GM23338 (cell line): ENCODE measurements at regions not wholly inside any gene's neighbourhood (a gene's known extent, or its start where the extent isn't known, plus 50 kb on each side); places are given as distances from the start of the nearest gene placed in this dataset.
"Not testable (repeated sequence)": the region's sequence is repeated elsewhere in the genome, so short reads cannot be mapped to it uniquely, and the experiment has no call there.

Experiments used
- CREB1 ChIP-seq: fragments of 250-450 bp; sonication (Bioruptor Pico); IDR thresholded peaks from 2 replicates; pipeline ENCODE4 v1.5.0; 2020; ENCODE audit warnings: low read depth, mild to moderate bottlenecking, moderate library complexity
- CTCF ChIP-seq, 2 experiments: fragments of 200-600 bp in 1 of 2; sonication (generic) in 1 of 2; conservative IDR thresholded peaks; 2 replicates each; pipeline versions ENCODE4 v1.5.1 to v1.6.1; 2016 to 2017; ENCODE audit warnings: antibody characterized with exemption in 2 of 2, low read depth in 2 of 2, mild to moderate bottlenecking in 2 of 2, moderate library complexity in 1 of 2
- ETS1 ChIP-seq: IDR thresholded peaks from 2 replicates; pipeline ENCODE4 v1.6.1; 2016; ENCODE audit warnings: antibody characterized with exemption
- EZH2 ChIP-seq: fragments of 200-600 bp; sonication (generic); IDR thresholded peaks from one replicate; pipeline ENCODE4 v1.8.0; 2017; ENCODE audit warnings: antibody characterized with exemption, mild to moderate bottlenecking, low read depth; ENCODE audit not compliant: unreplicated experiment
- EZH2phosphoT487 ChIP-seq: fragments of 200-600 bp; sonication (generic); IDR thresholded peaks from one replicate; pipeline ENCODE4 v1.8.1; 2018; ENCODE audit warnings: antibody characterized with exemption; ENCODE audit not compliant: unreplicated experiment
- JUNB ChIP-seq: IDR thresholded peaks from one replicate; pipeline ENCODE4 v1.6.1; 2016; ENCODE audit warnings: antibody characterized with exemption; ENCODE audit not compliant: unreplicated experiment
- NANOG ChIP-seq: IDR thresholded peaks from 2 replicates; pipeline ENCODE4 v1.6.1; 2016; ENCODE audit warnings: antibody characterized with exemption, borderline replicate concordance
- POLR2AphosphoS5 ChIP-seq: IDR thresholded peaks from 2 replicates; pipeline ENCODE4 v1.6.1; 2016; ENCODE audit warnings: antibody characterized with exemption, low read depth
- REST ChIP-seq: IDR thresholded peaks from one replicate; pipeline ENCODE4 v1.6.1; 2018; ENCODE audit warnings: antibody characterized with exemption; ENCODE audit not compliant: unreplicated experiment
- STAT1 ChIP-seq: IDR thresholded peaks from one replicate; pipeline ENCODE4 v1.6.1; 2016; ENCODE audit warnings: antibody characterized with exemption; ENCODE audit not compliant: unreplicated experiment
- ZNF114 ChIP-seq: fragments of 250-450 bp; sonication (Bioruptor Pico); IDR thresholded peaks from 2 replicates; pipeline ENCODE4 v1.5.0; 2020; ENCODE audit warnings: mild to moderate bottlenecking, moderate library complexity
- ZNF331 ChIP-seq: fragments of 250-450 bp; sonication (Bioruptor Pico); IDR thresholded peaks from 2 replicates; pipeline ENCODE4 v1.5.0; 2020; ENCODE audit warnings: low read depth, mild to moderate bottlenecking, moderate library complexity
- ZNF462 ChIP-seq: fragments of 250-450 bp; sonication (Bioruptor Pico); IDR thresholded peaks from 2 replicates; pipeline ENCODE4 v1.5.0; 2020; ENCODE audit warnings: mild to moderate bottlenecking, moderate library complexity

- TF ChIP-seq STAT1; ETS1; REST; CTCF (conservative IDR thresholded peaks at IDR 0.05; ENCODE audit: low read depth in 2 of 2); EZH2; POLR2AphosphoS5; EZH2phosphoT487; ZNF114 (CRISPR knock-in tag); JUNB; ZNF331 (CRISPR knock-in tag); NANOG; CREB1 (CRISPR knock-in tag); ZNF462 (CRISPR knock-in tag): not testable (repeated sequence)
Measured at GRCh38 chrX:63218202-63218601, 132.9 kb downstream of the SPIN4 start.
